Liver (tissue), 8 donors: ENCODE measurements at regions not wholly inside any gene's neighbourhood (a gene's known extent, or its start where the extent isn't known, plus 50 kb on each side); places are given as distances from the start of the nearest gene placed in this dataset.

ENCODE experiments used
- DNase-seq: peaks from one replicate; pipeline ENCODE4 v3.0.0-alpha.2; 2017; ENCODE audit warnings: low spot score
- H3K27ac ChIP-seq, 2 donors: one replicate each; pipeline ENCODE4 v1.7.0; 2013; ENCODE audit warnings: inconsistent platforms in 2 of 2, low read length in 2 of 2, control low read depth in 1 of 2, low read depth in 1 of 2, mild to moderate bottlenecking in 1 of 2
- H3K27me3 ChIP-seq, 4 donors: one replicate each; pipeline versions ENCODE4 v1.6.1 to v1.7.0; 2013; ENCODE audit warnings: low read length in 3 of 4, inconsistent platforms in 1 of 4, mild to moderate bottlenecking in 1 of 4, moderate library complexity in 1 of 4; ENCODE audit not compliant: control insufficient read depth in 4 of 4, insufficient read depth in 4 of 4
- H3K36me3 ChIP-seq, 4 donors: one replicate each; pipeline versions ENCODE4 v1.6.1 to v1.7.0; 2013; ENCODE audit warnings: low read length in 3 of 4, mild to moderate bottlenecking in 3 of 4, low read depth in 1 of 4, moderate library complexity in 1 of 4; ENCODE audit not compliant: control insufficient read depth in 4 of 4, insufficient read depth in 3 of 4
- H3K4me1 ChIP-seq, 4 donors: one replicate each; pipeline versions ENCODE4 v1.6.1 to v1.7.0; 2013; ENCODE audit warnings: low read length in 3 of 4, mild to moderate bottlenecking in 3 of 4, moderate library complexity in 1 of 4; ENCODE audit not compliant: control insufficient read depth in 4 of 4, insufficient read depth in 4 of 4
- H3K4me3 ChIP-seq, 3 donors: one replicate each; pipeline versions ENCODE4 v1.6.1 to v1.7.0; 2013; ENCODE audit warnings: low read length in 3 of 3, control low read depth in 1 of 3, low read depth in 1 of 3, mild to moderate bottlenecking in 1 of 3
- H3K9ac ChIP-seq, 2 donors: one replicate each; pipeline ENCODE4 v1.7.0; 2013; ENCODE audit warnings: low read length in 2 of 2, mild to moderate bottlenecking in 2 of 2, moderate library complexity in 2 of 2, control low read depth in 1 of 2, low read depth in 1 of 2
- H3K9me3 ChIP-seq, 4 donors: one replicate each; pipeline versions ENCODE4 v1.6.1 to v1.7.0; 2013; ENCODE audit warnings: low read length in 3 of 4; ENCODE audit not compliant: control insufficient read depth in 4 of 4
- ATF3 ChIP-seq: IDR thresholded peaks from 2 replicates; pipeline ENCODE4 v1.6.1; 2016; ENCODE audit warnings: antibody characterized with exemption
- CTCF ChIP-seq: fragments of 150-350 bp; IDR thresholded peaks from 2 replicates; pipeline ENCODE4 v1.5.1; 2017; ENCODE audit warnings: improper control_type of control experiment, low read depth, low read length; ENCODE audit not compliant: missing input control
- EGR1 ChIP-seq, 2 donors: IDR thresholded peaks; 2 replicates each; pipeline ENCODE4 v1.6.1; 2016 to 2018; ENCODE audit warnings: antibody characterized with exemption in 2 of 2, low read depth in 2 of 2
- FOXA1 ChIP-seq: IDR thresholded peaks from 2 replicates; pipeline ENCODE4 v1.6.1; 2016; ENCODE audit warnings: antibody characterized with exemption
- FOXA2 ChIP-seq: IDR thresholded peaks from 2 replicates; pipeline ENCODE4 v1.6.1; 2016; ENCODE audit warnings: antibody characterized with exemption
- GABPA ChIP-seq, 2 donors: IDR thresholded peaks in 1 of 2; conservative IDR thresholded peaks in 1 of 2; 2 replicates each; pipeline ENCODE4 v1.6.1; 2016; ENCODE audit warnings: antibody characterized with exemption in 2 of 2, mild to moderate bottlenecking in 1 of 2, moderate library complexity in 1 of 2
- HNF4A ChIP-seq, 2 donors: conservative IDR thresholded peaks; 2 replicates each; pipeline ENCODE4 v1.6.1; 2016; ENCODE audit warnings: antibody characterized with exemption in 2 of 2, mild to moderate bottlenecking in 2 of 2
- HNF4G ChIP-seq: IDR thresholded peaks from 2 replicates; pipeline ENCODE4 v1.6.1; 2016; ENCODE audit warnings: antibody characterized with exemption
- JUND ChIP-seq, 2 donors: IDR thresholded peaks; 2 replicates each; pipeline ENCODE4 v1.6.1; 2016; ENCODE audit warnings: antibody characterized with exemption in 2 of 2
- MAX ChIP-seq: IDR thresholded peaks from 2 replicates; pipeline ENCODE4 v1.6.1; 2016; ENCODE audit warnings: antibody characterized with exemption
- NR2F2 ChIP-seq: IDR thresholded peaks from 2 replicates; pipeline ENCODE4 v1.6.1; 2016; ENCODE audit warnings: antibody characterized with exemption
- RAD21 ChIP-seq, 2 donors: IDR thresholded peaks; 2 replicates each; pipeline ENCODE4 v1.6.1; 2016; ENCODE audit warnings: antibody characterized with exemption in 2 of 2, mild to moderate bottlenecking in 2 of 2
- REST ChIP-seq: IDR thresholded peaks from 2 replicates; pipeline ENCODE4 v1.6.1; 2016; ENCODE audit warnings: antibody characterized with exemption, mild to moderate bottlenecking
- RXRA ChIP-seq, 2 donors: IDR thresholded peaks; 2 replicates each; pipeline ENCODE4 v1.6.1; 2017 to 2018; ENCODE audit warnings: antibody characterized with exemption in 2 of 2, mild to moderate bottlenecking in 1 of 2
- SP1 ChIP-seq: IDR thresholded peaks from 2 replicates; pipeline ENCODE4 v1.6.1; 2018; ENCODE audit warnings: antibody characterized with exemption, mild to moderate bottlenecking
- TAF1 ChIP-seq: conservative IDR thresholded peaks from 2 replicates; pipeline ENCODE4 v1.6.1; 2016; ENCODE audit warnings: antibody characterized with exemption, mild to moderate bottlenecking
- YY1 ChIP-seq: IDR thresholded peaks from 2 replicates; pipeline ENCODE4 v1.6.1; 2016; ENCODE audit warnings: antibody characterized with exemption, mild to moderate bottlenecking
- ZBTB33 ChIP-seq: IDR thresholded peaks from 2 replicates; pipeline ENCODE4 v1.6.1; 2016; ENCODE audit warnings: antibody characterized with exemption
- WGBS: extraction: QIAGEN DNeasy Blood & Tissue Kit; methylation state at CpG from one replicate; pipeline ENCODE4 v1.1.7; 2013; 5-methylcytosine and 5-hydroxymethylcytosine counted together
- donor health status: healthy.
- donor health status: healthy.
- donor health status: healthy.
- donor health status: healthy.
- donor health status: healthy.

- 53% methylated on average over 1 of the region's 1 CpG for WGBS
- Histone ChIP-seq H3K9me3 (no peaks in the 10 kb centered on the region), H3K27ac (no peak overlapping the region), H3K36me3 (no peaks in the 10 kb centered on the region), H3K4me1 (no peaks in the 10 kb centered on the region), H3K27me3 (no peaks in the 10 kb centered on the region), H3K4me3 (no peak overlapping the region), H3K9ac (no peak overlapping the region)
- DNase-seq: no peak
- TF ChIP-seq ZBTB33 (no peak), RAD21 (IDR thresholded peaks at IDR 0.05) (no peak), TAF1 (no peak), CTCF (no peak), FOXA1 (no peak), YY1 (no peak), HNF4G (no peak), HNF4A (conservative IDR thresholded peaks at IDR 0.05) (no peak), EGR1 (IDR thresholded peaks at IDR 0.05; ENCODE audit: low read depth in 2 of 2) (no peak), ATF3 (no peak)
These were observed 1920.3 kb downstream of the SUCLG1 start for GRCh38 chr2:82538590-82539279.

GRCh38 chr2:82528288-82528687 lies 1930.8 kb downstream of the SUCLG1 start:
- 88% methylated on average over 8 of the region's 8 CpGs for WGBS
- peaks cover 0 to 3% (median 0%) of the 10 kb centered on the region in 4 donors for H3K9me3 ChIP-seq

More at GRCh38 chr2:82528288-82528687, 1930.8 kb downstream of the SUCLG1 start:
- H3K9ac ChIP-seq: no peak overlapping the region
- H3K4me1 ChIP-seq: no peaks in the 10 kb centered on the region
- no peak for DNase-seq
- H3K27ac ChIP-seq: no peak overlapping the region
- no peak for TF ChIP-seq GABPA (IDR thresholded peaks at IDR 0.05 in 1 of 2, conservative IDR thresholded peaks at IDR 0.05 in 1 of 2)
- no peak for TF ChIP-seq TAF1
- TF ChIP-seq ZBTB33: no peak
- TF ChIP-seq HNF4G: no peak
- TF ChIP-seq FOXA1: no peak
- no peak for TF ChIP-seq EGR1 (IDR thresholded peaks at IDR 0.05; ENCODE audit: low read depth in 2 of 2)
- no peak for TF ChIP-seq FOXA2
- TF ChIP-seq JUND (IDR thresholded peaks at IDR 0.05): no peak
- no peak for TF ChIP-seq RAD21 (IDR thresholded peaks at IDR 0.05)
- no peak for TF ChIP-seq NR2F2
- TF ChIP-seq SP1: no peak
- no peak for TF ChIP-seq CTCF
- TF ChIP-seq ATF3: no peak
- TF ChIP-seq YY1: no peak
- no peak for TF ChIP-seq RXRA (IDR thresholded peaks at IDR 0.05)
- no peak for TF ChIP-seq REST
- TF ChIP-seq HNF4A (conservative IDR thresholded peaks at IDR 0.05): no peak
- no peak for TF ChIP-seq MAX
- H3K36me3 ChIP-seq: no peaks in the 10 kb centered on the region
- no peaks in the 10 kb centered on the region for H3K27me3 ChIP-seq
- H3K4me3 ChIP-seq: no peak overlapping the region
